ENCODE measurements at regions not wholly inside any gene's neighbourhood (a gene's known extent, or its start where the extent isn't known, plus 50 kb on each side); places are given as distances from the start of the nearest gene placed in this dataset.

GRCh38 chr5:8525819-8526218 lies 656.9 kb downstream of the MTRR start:
- H3K27ac Mint-ChIP-seq = no peak overlapping the region
- no peaks in the 10 kb centered on the region for H3K4me1 Mint-ChIP-seq
- H3K4me3 Mint-ChIP-seq = no peak overlapping the region
- no peak for DNase-seq (ENCODE audit: low spot score in 2 of 2, unreplicated experiment in 2 of 2)
- TF ChIP-seq CTCF (IDR thresholded peaks at IDR 0.05; ENCODE audit: unreplicated experiment) = no peak
- no peaks in the 10 kb centered on the region for H3K9me3 Mint-ChIP-seq
- peaks cover 4% of the 10 kb centered on the region for H3K27me3 Mint-ChIP-seq (ENCODE audit: low read depth)
- H3K36me3 Mint-ChIP-seq = no peaks in the 10 kb centered on the region

- Mint-ChIP-seq H3K27me3 (ENCODE audit: low read depth) (no peaks in the 10 kb centered on the region), H3K4me1 (no peaks in the 10 kb centered on the region), H3K36me3 (no peaks in the 10 kb centered on the region), H3K27ac (no peak overlapping the region), H3K4me3 (no peak overlapping the region), H3K9me3 (no peaks in the 10 kb centered on the region)
- no peak for DNase-seq (ENCODE audit: low spot score in 2 of 2, unreplicated experiment in 2 of 2)
- TF ChIP-seq CTCF (IDR thresholded peaks at IDR 0.05; ENCODE audit: unreplicated experiment) = no peak
Observed at GRCh38 chr5:8528106-8528505, 659.2 kb downstream of the MTRR start.

- no peak for DNase-seq (ENCODE audit: low spot score in 2 of 2, unreplicated experiment in 2 of 2)
- peaks cover 7% of the 10 kb centered on the region for H3K27me3 Mint-ChIP-seq (ENCODE audit: low read depth)
- no peak overlapping the region for H3K4me3 Mint-ChIP-seq
- no peak for TF ChIP-seq CTCF (IDR thresholded peaks at IDR 0.05; ENCODE audit: unreplicated experiment)
- no peaks in the 10 kb centered on the region for H3K36me3 Mint-ChIP-seq
- peaks cover 7% of the 10 kb centered on the region for H3K4me1 Mint-ChIP-seq
- H3K9me3 Mint-ChIP-seq = no peaks in the 10 kb centered on the region
- H3K27ac Mint-ChIP-seq = no peak overlapping the region
Observed at GRCh38 chr5:8538821-8539220, 669.9 kb downstream of the MTRR start.

- Mint-ChIP-seq H3K4me3 (no peak overlapping the region), H3K27ac (no peak overlapping the region), H3K27me3 (ENCODE audit: low read depth) (peaks cover 7% of the 10 kb centered on the region), H3K36me3 (no peaks in the 10 kb centered on the region), H3K9me3 (no peaks in the 10 kb centered on the region), H3K4me1 (peaks cover 3% of the 10 kb centered on the region)
- no peak for TF ChIP-seq CTCF (IDR thresholded peaks at IDR 0.05; ENCODE audit: unreplicated experiment)
- DNase-seq (ENCODE audit: low spot score in 2 of 2, unreplicated experiment in 2 of 2) = no peak
Observed at GRCh38 chr5:8540317-8540716, 671.4 kb downstream of the MTRR start.

GRCh38 chr5:8550921-8551320 lies 682.0 kb downstream of the MTRR start:
- Mint-ChIP-seq H3K9me3 (peaks cover 23% of the 10 kb centered on the region), H3K4me1 (peaks cover 4% of the 10 kb centered on the region), H3K36me3 (peaks cover 2% of the 10 kb centered on the region), H3K4me3 (no peak overlapping the region), H3K27me3 (ENCODE audit: low read depth) (no peaks in the 10 kb centered on the region), H3K27ac (no peak overlapping the region)
- DNase-seq (ENCODE audit: low spot score in 2 of 2, unreplicated experiment in 2 of 2) = no peak
- TF ChIP-seq CTCF (IDR thresholded peaks at IDR 0.05; ENCODE audit: unreplicated experiment) = no peak

GRCh38 chr5:8553364-8553763 lies 684.4 kb downstream of the MTRR start:
- no peak overlapping the region for H3K4me3 Mint-ChIP-seq
- H3K36me3 Mint-ChIP-seq = peaks cover 2% of the 10 kb centered on the region
- H3K9me3 Mint-ChIP-seq = peaks cover 27% of the 10 kb centered on the region
- peaks cover 4% of the 10 kb centered on the region for H3K4me1 Mint-ChIP-seq
- DNase-seq (ENCODE audit: low spot score in 2 of 2, unreplicated experiment in 2 of 2) = no peak
- TF ChIP-seq CTCF (IDR thresholded peaks at IDR 0.05; ENCODE audit: unreplicated experiment) = no peak
- no peaks in the 10 kb centered on the region for H3K27me3 Mint-ChIP-seq (ENCODE audit: low read depth)
- H3K27ac Mint-ChIP-seq = no peak overlapping the region
